SK-N-SH (cell line): ENCODE measurements at regions not wholly inside any gene's neighbourhood (a gene's known extent, or its start where the extent isn't known, plus 50 kb on each side); places are given as distances from the start of the nearest gene placed in this dataset.

Experiments used
- EZH2phosphoT487 ChIP-seq: fragments of 200-600 bp; sonication (generic); IDR thresholded peaks from 2 replicates; pipeline ENCODE4 v1.6.1; 2017; ENCODE audit warnings: low read depth, mixed run types, mild to moderate bottlenecking, antibody characterized with exemption, moderate library complexity, borderline replicate concordance
- GABPA ChIP-seq: IDR thresholded peaks from 2 replicates; pipeline ENCODE4 v1.4.0; 2012; ENCODE audit warnings: low read depth, mild to moderate bottlenecking
- MXI1 ChIP-seq: IDR thresholded peaks from 2 replicates; pipeline ENCODE4 v1.6.1; 2012; ENCODE audit warnings: mild to moderate bottlenecking, low read depth, low read length, improper control_type of control experiment
- POLR2AphosphoS5 ChIP-seq: IDR thresholded peaks from 2 replicates; pipeline ENCODE4 v1.6.1; 2012; ENCODE audit warnings: low read depth, low read length
- RAD21 ChIP-seq: IDR thresholded peaks from 2 replicates; pipeline ENCODE4 v1.6.1; 2012; ENCODE audit warnings: mild to moderate bottlenecking, low read length
- TAF1 ChIP-seq: IDR thresholded peaks from 2 replicates; pipeline ENCODE4 v1.6.1; 2012; ENCODE audit warnings: low read depth, mild to moderate bottlenecking, low read length, moderate library complexity, borderline replicate concordance
- TCF12 ChIP-seq: IDR thresholded peaks from 2 replicates; pipeline ENCODE4 v1.4.0; 2012
- TF ChIP-seq, protein P1 (sequence below): fragments of 200-600 bp; sonication (generic); IDR thresholded peaks from 2 replicates; pipeline ENCODE4 v1.6.1; 2017; ENCODE audit warnings: antibody characterized with exemption, mild to moderate bottlenecking, moderate library complexity
- TF ChIP-seq, protein P2 (sequence below): IDR thresholded peaks from 2 replicates; pipeline ENCODE4 v1.4.0; 2012; ENCODE audit warnings: low read depth, borderline replicate concordance
- TF ChIP-seq, protein P3 (sequence below): IDR thresholded peaks from 2 replicates; pipeline ENCODE4 v1.6.1; 2012; ENCODE audit warnings: mild to moderate bottlenecking, low read depth, low read length, moderate library complexity
- TF ChIP-seq, protein P4 (sequence below): fragments of 150-350 bp; IDR thresholded peaks from 2 replicates; pipeline ENCODE4 v1.6.1; 2017; ENCODE audit warnings: antibody characterized with exemption, low read length, low read depth, borderline replicate concordance

DNA sequence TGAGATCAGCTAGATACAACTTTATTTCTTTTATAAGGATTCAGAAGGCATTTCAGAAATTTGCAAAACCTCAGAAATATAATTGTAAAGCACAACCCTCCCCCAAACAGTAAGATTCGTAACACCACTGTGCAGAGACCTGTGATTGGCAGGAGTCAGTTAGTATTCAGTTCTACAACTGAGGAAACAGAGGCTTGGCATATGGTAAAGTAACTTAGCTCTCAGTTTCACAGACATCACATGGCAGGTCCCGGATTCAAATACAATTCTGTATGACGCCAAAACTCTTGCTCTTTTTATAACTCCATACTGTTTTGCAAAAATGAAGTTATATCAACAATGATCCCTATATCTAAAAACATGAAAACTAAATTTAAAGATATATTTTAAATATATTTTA lies 225.6 kb upstream of the LMCD1 start:
- TF ChIP-seq, protein P1, sequence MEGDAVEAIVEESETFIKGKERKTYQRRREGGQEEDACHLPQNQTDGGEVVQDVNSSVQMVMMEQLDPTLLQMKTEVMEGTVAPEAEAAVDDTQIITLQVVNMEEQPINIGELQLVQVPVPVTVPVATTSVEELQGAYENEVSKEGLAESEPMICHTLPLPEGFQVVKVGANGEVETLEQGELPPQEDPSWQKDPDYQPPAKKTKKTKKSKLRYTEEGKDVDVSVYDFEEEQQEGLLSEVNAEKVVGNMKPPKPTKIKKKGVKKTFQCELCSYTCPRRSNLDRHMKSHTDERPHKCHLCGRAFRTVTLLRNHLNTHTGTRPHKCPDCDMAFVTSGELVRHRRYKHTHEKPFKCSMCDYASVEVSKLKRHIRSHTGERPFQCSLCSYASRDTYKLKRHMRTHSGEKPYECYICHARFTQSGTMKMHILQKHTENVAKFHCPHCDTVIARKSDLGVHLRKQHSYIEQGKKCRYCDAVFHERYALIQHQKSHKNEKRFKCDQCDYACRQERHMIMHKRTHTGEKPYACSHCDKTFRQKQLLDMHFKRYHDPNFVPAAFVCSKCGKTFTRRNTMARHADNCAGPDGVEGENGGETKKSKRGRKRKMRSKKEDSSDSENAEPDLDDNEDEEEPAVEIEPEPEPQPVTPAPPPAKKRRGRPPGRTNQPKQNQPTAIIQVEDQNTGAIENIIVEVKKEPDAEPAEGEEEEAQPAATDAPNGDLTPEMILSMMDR: no peak
- TF ChIP-seq EZH2phosphoT487 (no peak), MXI1 (no peak), RAD21 (no peak), TCF12 (no peak), TAF1 (no peak), POLR2AphosphoS5 (no peak), GABPA (no peak)
- TF ChIP-seq, protein P2, sequence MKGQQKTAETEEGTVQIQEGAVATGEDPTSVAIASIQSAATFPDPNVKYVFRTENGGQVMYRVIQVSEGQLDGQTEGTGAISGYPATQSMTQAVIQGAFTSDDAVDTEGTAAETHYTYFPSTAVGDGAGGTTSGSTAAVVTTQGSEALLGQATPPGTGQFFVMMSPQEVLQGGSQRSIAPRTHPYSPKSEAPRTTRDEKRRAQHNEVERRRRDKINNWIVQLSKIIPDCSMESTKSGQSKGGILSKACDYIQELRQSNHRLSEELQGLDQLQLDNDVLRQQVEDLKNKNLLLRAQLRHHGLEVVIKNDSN: no peak
- TF ChIP-seq, protein P3, sequence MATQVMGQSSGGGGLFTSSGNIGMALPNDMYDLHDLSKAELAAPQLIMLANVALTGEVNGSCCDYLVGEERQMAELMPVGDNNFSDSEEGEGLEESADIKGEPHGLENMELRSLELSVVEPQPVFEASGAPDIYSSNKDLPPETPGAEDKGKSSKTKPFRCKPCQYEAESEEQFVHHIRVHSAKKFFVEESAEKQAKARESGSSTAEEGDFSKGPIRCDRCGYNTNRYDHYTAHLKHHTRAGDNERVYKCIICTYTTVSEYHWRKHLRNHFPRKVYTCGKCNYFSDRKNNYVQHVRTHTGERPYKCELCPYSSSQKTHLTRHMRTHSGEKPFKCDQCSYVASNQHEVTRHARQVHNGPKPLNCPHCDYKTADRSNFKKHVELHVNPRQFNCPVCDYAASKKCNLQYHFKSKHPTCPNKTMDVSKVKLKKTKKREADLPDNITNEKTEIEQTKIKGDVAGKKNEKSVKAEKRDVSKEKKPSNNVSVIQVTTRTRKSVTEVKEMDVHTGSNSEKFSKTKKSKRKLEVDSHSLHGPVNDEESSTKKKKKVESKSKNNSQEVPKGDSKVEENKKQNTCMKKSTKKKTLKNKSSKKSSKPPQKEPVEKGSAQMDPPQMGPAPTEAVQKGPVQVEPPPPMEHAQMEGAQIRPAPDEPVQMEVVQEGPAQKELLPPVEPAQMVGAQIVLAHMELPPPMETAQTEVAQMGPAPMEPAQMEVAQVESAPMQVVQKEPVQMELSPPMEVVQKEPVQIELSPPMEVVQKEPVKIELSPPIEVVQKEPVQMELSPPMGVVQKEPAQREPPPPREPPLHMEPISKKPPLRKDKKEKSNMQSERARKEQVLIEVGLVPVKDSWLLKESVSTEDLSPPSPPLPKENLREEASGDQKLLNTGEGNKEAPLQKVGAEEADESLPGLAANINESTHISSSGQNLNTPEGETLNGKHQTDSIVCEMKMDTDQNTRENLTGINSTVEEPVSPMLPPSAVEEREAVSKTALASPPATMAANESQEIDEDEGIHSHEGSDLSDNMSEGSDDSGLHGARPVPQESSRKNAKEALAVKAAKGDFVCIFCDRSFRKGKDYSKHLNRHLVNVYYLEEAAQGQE: no peak
- TF ChIP-seq, protein P4, sequence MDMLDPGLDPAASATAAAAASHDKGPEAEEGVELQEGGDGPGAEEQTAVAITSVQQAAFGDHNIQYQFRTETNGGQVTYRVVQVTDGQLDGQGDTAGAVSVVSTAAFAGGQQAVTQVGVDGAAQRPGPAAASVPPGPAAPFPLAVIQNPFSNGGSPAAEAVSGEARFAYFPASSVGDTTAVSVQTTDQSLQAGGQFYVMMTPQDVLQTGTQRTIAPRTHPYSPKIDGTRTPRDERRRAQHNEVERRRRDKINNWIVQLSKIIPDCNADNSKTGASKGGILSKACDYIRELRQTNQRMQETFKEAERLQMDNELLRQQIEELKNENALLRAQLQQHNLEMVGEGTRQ: no peak
